SK-N-MC (cell line): ENCODE measurements at regions not wholly inside any gene's neighbourhood (a gene's known extent, or its start where the extent isn't known, plus 50 kb on each side); places are given as distances from the start of the nearest gene placed in this dataset.

ENCODE experiments used
- EZH2 ChIP-seq: fragments of 200-600 bp; sonication (generic); IDR thresholded peaks from one replicate; pipeline ENCODE4 v1.6.1; 2017; ENCODE audit warnings: antibody characterized with exemption
- FOXP2 ChIP-seq: optimal IDR thresholded peaks from 2 replicates; pipeline ENCODE3; 2011; ENCODE audit warnings: mild to moderate bottlenecking, moderate library complexity; ENCODE audit not compliant: insufficient read depth; ENCODE audit errors: extremely low read length, control extremely low read depth
- POLR2AphosphoS5 ChIP-seq: IDR thresholded peaks from 2 replicates; pipeline ENCODE4 v1.6.1; 2012; ENCODE audit warnings: mild to moderate bottlenecking, low read depth, low read length, borderline replicate concordance

DNA sequence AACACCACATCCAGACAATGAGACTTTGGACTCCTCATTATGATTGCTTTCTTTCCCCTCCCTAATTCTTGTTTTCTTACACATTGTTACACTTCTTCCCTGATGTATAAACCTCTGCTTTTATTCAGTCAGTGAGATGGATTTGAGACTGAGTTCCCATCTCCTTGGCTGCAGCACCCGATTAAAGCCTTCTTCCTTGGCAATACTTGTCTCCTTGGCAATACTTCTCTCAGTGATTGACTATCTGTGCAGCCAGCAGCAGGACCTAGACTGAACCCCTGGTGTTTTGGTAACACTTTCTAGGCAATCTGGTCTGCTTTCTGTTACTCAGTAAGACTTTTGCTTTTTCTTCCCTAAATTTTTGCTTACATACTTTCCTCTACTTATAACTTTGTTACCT lies 492.8 kb upstream of the SMC2 start:
- TF ChIP-seq EZH2 (no peak), POLR2AphosphoS5 (no peak), FOXP2 (no peak)
